GM23338 (cell line): ENCODE measurements at regions not wholly inside any gene's neighbourhood (a gene's known extent, or its start where the extent isn't known, plus 50 kb on each side); places are given as distances from the start of the nearest gene placed in this dataset.

Experiments used
- ATAC-seq: fragments of 200-7000 bp; cut with Tn5 transposase; 3 replicates; pipeline ENCODE4 v1.9.1; 2020
- DNase-seq: peaks from one replicate; pipeline ENCODE4 v3.0.0-alpha.2; 2015; ENCODE audit warnings: low spot score
- H2AFZ ChIP-seq: fragments of 200-600 bp; sonication (generic); 2 replicates; pipeline ENCODE4 v1.8.0; 2016; ENCODE audit warnings: antibody characterized with exemption, mild to moderate bottlenecking, moderate library complexity
- H3F3A ChIP-seq: fragments of 200-600 bp; sonication (generic); replicated peaks from 2 replicates; pipeline ENCODE4 v1.8.0; 2017; ENCODE audit warnings: antibody characterized with exemption, mixed run types, low read depth
- H3K27ac ChIP-seq: fragments of 200-600 bp; sonication (generic); 2 replicates; pipeline ENCODE4 v1.6.1; 2016; ENCODE audit warnings: low read depth
- H3K27me3 ChIP-seq: fragments of 200-600 bp; sonication (generic); 2 replicates; pipeline ENCODE4 v1.8.0; 2016; ENCODE audit warnings: mild to moderate bottlenecking, mixed run types, moderate library complexity; ENCODE audit not compliant: insufficient read depth
- H3K36me3 ChIP-seq: fragments of 200-600 bp; sonication (generic); 2 replicates; pipeline ENCODE4 v1.8.0; 2016; ENCODE audit warnings: mild to moderate bottlenecking; ENCODE audit not compliant: insufficient read depth
- H3K4me1 ChIP-seq: fragments of 200-600 bp; sonication (generic); 2 replicates; pipeline ENCODE4 v1.8.0; 2016; ENCODE audit warnings: mild to moderate bottlenecking, moderate library complexity; ENCODE audit not compliant: insufficient read depth
- H3K4me2 ChIP-seq: fragments of 200-600 bp; sonication (generic); 2 replicates; pipeline ENCODE4 v1.7.1; 2017; ENCODE audit warnings: mixed run types
- H3K4me3 ChIP-seq: fragments of 200-600 bp; sonication (generic); 2 replicates; pipeline ENCODE4 v1.6.1; 2016; ENCODE audit warnings: mixed run types
- H3K79me2 ChIP-seq: fragments of 200-600 bp; sonication (generic); replicated peaks from 2 replicates; pipeline ENCODE4 v1.8.0; 2017; ENCODE audit warnings: mild to moderate bottlenecking; ENCODE audit not compliant: insufficient read depth
- H3K9me2 ChIP-seq: fragments of 200-600 bp; sonication (generic); 2 replicates; pipeline ENCODE4 v1.8.0; 2017; ENCODE audit not compliant: insufficient read depth
- H4K20me1 ChIP-seq: fragments of 200-600 bp; sonication (generic); replicated peaks from 2 replicates; pipeline ENCODE4 v1.8.0; 2017; ENCODE audit warnings: mild to moderate bottlenecking; ENCODE audit not compliant: insufficient read depth
- H3K27ac Mint-ChIP-seq: 2 replicates; pipeline ENCODE4 v1.8.0; 2020; ENCODE audit warnings: inconsistent platforms, mild to moderate bottlenecking, moderate library complexity, mixed read lengths
- H3K27me3 Mint-ChIP-seq: 3 replicates; pipeline ENCODE4 v1.8.0; 2022; ENCODE audit warnings: low read depth, mild to moderate bottlenecking, moderate library complexity, mixed read lengths, inconsistent platforms; ENCODE audit not compliant: insufficient read depth, poor library complexity
- H3K36me3 Mint-ChIP-seq: 3 replicates; pipeline ENCODE4 v1.8.0; 2021; ENCODE audit warnings: low read depth, mild to moderate bottlenecking, inconsistent platforms, moderate library complexity, mixed read lengths
- H3K4me1 Mint-ChIP-seq: 3 replicates; pipeline ENCODE4 v1.8.0; 2020; ENCODE audit warnings: mild to moderate bottlenecking, inconsistent platforms, mixed read lengths
- H3K4me3 Mint-ChIP-seq: 3 replicates; pipeline ENCODE4 v1.8.0; 2021; ENCODE audit warnings: moderate library complexity, mild to moderate bottlenecking, inconsistent platforms, mixed read lengths
- H3K9me3 Mint-ChIP-seq: 3 replicates; pipeline ENCODE4 v1.8.0; 2020; ENCODE audit warnings: moderate library complexity, mild to moderate bottlenecking, inconsistent platforms, mixed read lengths
- CREB1 ChIP-seq: fragments of 250-450 bp; sonication (Bioruptor Pico); IDR thresholded peaks from 2 replicates; pipeline ENCODE4 v1.5.0; 2020; ENCODE audit warnings: low read depth, mild to moderate bottlenecking, moderate library complexity
- CTCF ChIP-seq, 2 experiments: fragments of 200-600 bp in 1 of 2; sonication (generic) in 1 of 2; conservative IDR thresholded peaks; 2 replicates each; pipeline versions ENCODE4 v1.5.1 to v1.6.1; 2016 to 2017; ENCODE audit warnings: antibody characterized with exemption in 2 of 2, low read depth in 2 of 2, mild to moderate bottlenecking in 2 of 2, moderate library complexity in 1 of 2
- ETS1 ChIP-seq: IDR thresholded peaks from 2 replicates; pipeline ENCODE4 v1.6.1; 2016; ENCODE audit warnings: antibody characterized with exemption
- EZH2 ChIP-seq: fragments of 200-600 bp; sonication (generic); IDR thresholded peaks from one replicate; pipeline ENCODE4 v1.8.0; 2017; ENCODE audit warnings: antibody characterized with exemption, mild to moderate bottlenecking, low read depth; ENCODE audit not compliant: unreplicated experiment
- EZH2phosphoT487 ChIP-seq: fragments of 200-600 bp; sonication (generic); IDR thresholded peaks from one replicate; pipeline ENCODE4 v1.8.1; 2018; ENCODE audit warnings: antibody characterized with exemption; ENCODE audit not compliant: unreplicated experiment
- JUNB ChIP-seq: IDR thresholded peaks from one replicate; pipeline ENCODE4 v1.6.1; 2016; ENCODE audit warnings: antibody characterized with exemption; ENCODE audit not compliant: unreplicated experiment
- NANOG ChIP-seq: IDR thresholded peaks from 2 replicates; pipeline ENCODE4 v1.6.1; 2016; ENCODE audit warnings: antibody characterized with exemption, borderline replicate concordance
- POLR2AphosphoS5 ChIP-seq: IDR thresholded peaks from 2 replicates; pipeline ENCODE4 v1.6.1; 2016; ENCODE audit warnings: antibody characterized with exemption, low read depth
- REST ChIP-seq: IDR thresholded peaks from one replicate; pipeline ENCODE4 v1.6.1; 2018; ENCODE audit warnings: antibody characterized with exemption; ENCODE audit not compliant: unreplicated experiment
- STAT1 ChIP-seq: IDR thresholded peaks from one replicate; pipeline ENCODE4 v1.6.1; 2016; ENCODE audit warnings: antibody characterized with exemption; ENCODE audit not compliant: unreplicated experiment
- ZNF114 ChIP-seq: fragments of 250-450 bp; sonication (Bioruptor Pico); IDR thresholded peaks from 2 replicates; pipeline ENCODE4 v1.5.0; 2020; ENCODE audit warnings: mild to moderate bottlenecking, moderate library complexity
- ZNF331 ChIP-seq: fragments of 250-450 bp; sonication (Bioruptor Pico); IDR thresholded peaks from 2 replicates; pipeline ENCODE4 v1.5.0; 2020; ENCODE audit warnings: low read depth, mild to moderate bottlenecking, moderate library complexity
- ZNF462 ChIP-seq: fragments of 250-450 bp; sonication (Bioruptor Pico); IDR thresholded peaks from 2 replicates; pipeline ENCODE4 v1.5.0; 2020; ENCODE audit warnings: mild to moderate bottlenecking, moderate library complexity

- no peak for DNase-seq
- TF ChIP-seq CTCF (conservative IDR thresholded peaks at IDR 0.05; ENCODE audit: low read depth in 2 of 2) = no peak
- TF ChIP-seq ZNF114 (CRISPR knock-in tag) = no peak
- no peak for TF ChIP-seq REST
- TF ChIP-seq JUNB = no peak
- TF ChIP-seq CREB1 (CRISPR knock-in tag) = no peak
- no peak for TF ChIP-seq ZNF331 (CRISPR knock-in tag)
- TF ChIP-seq EZH2 = no peak
- no peak for TF ChIP-seq EZH2phosphoT487
- no peak for TF ChIP-seq STAT1
- no peak for TF ChIP-seq NANOG
- TF ChIP-seq ETS1 = no peak
- no peak for TF ChIP-seq ZNF462 (CRISPR knock-in tag)
- no peak for TF ChIP-seq POLR2AphosphoS5
- no peak overlapping the region for H3K4me3 Mint-ChIP-seq
- H3K27ac Mint-ChIP-seq = no peak overlapping the region
- Histone ChIP-seq H3K4me1 (peaks cover 6% of the 10 kb centered on the region; the same call in 1 of the 2 replicates), H3K27me3 (no peaks in the 10 kb centered on the region), H3F3A (no peaks in the 10 kb centered on the region), H3K79me2 (no peaks in the 10 kb centered on the region), H4K20me1 (no peaks in the 10 kb centered on the region), H2AFZ (no peak overlapping the region), H3K4me2 (no peak overlapping the region), H3K36me3 (no peaks in the 10 kb centered on the region), H3K9me2 (no peaks in the 10 kb centered on the region), H3K27ac (no peak overlapping the region), H3K4me3 (no peak overlapping the region)
- no peaks in the 10 kb centered on the region for H3K36me3 Mint-ChIP-seq
- peaks cover 26% of the 10 kb centered on the region for H3K4me1 Mint-ChIP-seq
- H3K27me3 Mint-ChIP-seq = no peaks in the 10 kb centered on the region
- H3K9me3 Mint-ChIP-seq = no peaks in the 10 kb centered on the region
- ATAC-seq = no peak
These were observed 118.8 kb upstream of the AFF2 start for GRCh38 chrX:148381603-148382002.
